Mesendoderm (in vitro differentiated cells): ENCODE measurements at regions not wholly inside any gene's neighbourhood (a gene's known extent, or its start where the extent isn't known, plus 50 kb on each side); places are given as distances from the start of the nearest gene placed in this dataset.

Source experiments
- DNase-seq: peaks from one replicate; pipeline ENCODE4 v3.0.0; 2013
- H2AK5ac ChIP-seq: 2 replicates; pipeline ENCODE4 v1.6.1; 2013; ENCODE audit warnings: low read length, inconsistent platforms
- H2BK120ac ChIP-seq: 2 replicates; pipeline ENCODE4 v1.6.1; 2013; ENCODE audit warnings: low read depth, mild to moderate bottlenecking, low read length, moderate library complexity, mixed read lengths
- H2BK15ac ChIP-seq: replicated peaks from 2 replicates; pipeline ENCODE4 v1.6.1; 2013; ENCODE audit warnings: low read depth, mild to moderate bottlenecking, moderate library complexity
- H2BK5ac ChIP-seq: 2 replicates; pipeline ENCODE4 v1.6.1; 2013; ENCODE audit warnings: low read length, inconsistent platforms
- H3K18ac ChIP-seq: 2 replicates; pipeline ENCODE4 v1.6.1; 2013; ENCODE audit warnings: mild to moderate bottlenecking, low read length, mixed read lengths
- H3K23ac ChIP-seq: one replicate; pipeline ENCODE4 v1.6.1; 2013; ENCODE audit warnings: low read length
- H3K27ac ChIP-seq: 2 replicates; pipeline ENCODE4 v1.5.1; 2013; ENCODE audit warnings: low read depth, mild to moderate bottlenecking, inconsistent platforms, low read length, moderate library complexity
- H3K27me3 ChIP-seq: 2 replicates; pipeline ENCODE4 v1.6.1; 2013; ENCODE audit warnings: low read length, control low read depth, mild to moderate bottlenecking, inconsistent platforms; ENCODE audit not compliant: insufficient read depth, poor library complexity
- H3K36me3 ChIP-seq: 2 replicates; pipeline ENCODE4 v1.6.1; 2013; ENCODE audit warnings: low read length, inconsistent platforms; ENCODE audit not compliant: control insufficient read depth, insufficient read depth
- H3K4ac ChIP-seq: one replicate; pipeline ENCODE4 v1.6.1; 2013; ENCODE audit warnings: low read depth, mild to moderate bottlenecking, low read length, moderate library complexity
- H3K4me1 ChIP-seq: 2 replicates; pipeline ENCODE4 v1.6.1; 2013; ENCODE audit warnings: low read depth, low read length, inconsistent platforms; ENCODE audit not compliant: control insufficient read depth
- H3K4me2 ChIP-seq: 2 replicates; pipeline ENCODE4 v1.6.1; 2013; ENCODE audit warnings: low read length
- H3K4me3 ChIP-seq: 2 replicates; pipeline ENCODE4 v1.5.1; 2013; ENCODE audit warnings: mild to moderate bottlenecking, low read length
- H3K56ac ChIP-seq: one replicate; pipeline ENCODE4 v1.6.1; 2013; ENCODE audit warnings: low read length
- H3K79me1 ChIP-seq: 2 replicates; pipeline ENCODE4 v1.6.1; 2013; ENCODE audit warnings: low read length, inconsistent platforms
- H3K79me2 ChIP-seq: 2 replicates; pipeline ENCODE4 v1.6.1; 2013; ENCODE audit warnings: mild to moderate bottlenecking, low read length; ENCODE audit not compliant: control insufficient read depth, insufficient read depth
- H3K9ac ChIP-seq: 2 replicates; pipeline ENCODE4 v1.6.1; 2013; ENCODE audit warnings: low read length, inconsistent platforms
- H4K5ac ChIP-seq: one replicate; pipeline ENCODE4 v1.6.1; 2013; ENCODE audit warnings: low read length
- H4K8ac ChIP-seq: one replicate; pipeline ENCODE4 v1.6.1; 2013; ENCODE audit warnings: low read depth, mild to moderate bottlenecking, control low read depth, low read length, moderate library complexity
- WGBS: extraction: QIAGEN DNeasy Blood & Tissue Kit; methylation state at CpG from one replicate; pipeline ENCODE4 v1.1.7; 2013; ENCODE audit warnings: low lambda C conversion rate, missing lambda C conversion rate; ENCODE audit not compliant: insufficient coverage; ENCODE audit errors: extremely low coverage; 5-methylcytosine and 5-hydroxymethylcytosine counted together

DNA sequence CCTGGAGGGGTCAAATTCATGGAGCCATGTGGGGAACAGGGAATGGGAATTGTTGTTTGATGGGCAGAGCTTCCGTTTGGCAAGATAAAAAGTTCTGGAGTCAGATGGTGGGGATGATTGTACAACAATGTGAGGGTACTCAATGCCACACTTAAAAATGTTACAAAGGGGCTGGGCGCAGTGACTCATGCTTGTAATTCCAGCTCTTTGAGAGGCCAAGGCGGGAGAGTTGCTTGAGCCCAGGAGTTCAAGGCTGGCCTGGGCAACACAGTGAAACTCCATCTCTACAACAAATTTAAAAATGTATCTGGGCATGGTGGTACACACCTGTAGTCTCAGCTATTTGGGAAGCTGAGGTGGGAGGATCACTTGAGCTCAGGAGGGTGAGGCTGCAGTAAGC lies 66.0 kb upstream of the DIO3 start:
- H3K4ac ChIP-seq: no peak overlapping the region
- no peaks in the 10 kb centered on the region for H3K36me3 ChIP-seq
- no peaks in the 10 kb centered on the region for H3K27me3 ChIP-seq
- H2BK120ac ChIP-seq: no peak overlapping the region
- peaks cover 4% of the 10 kb centered on the region for H3K4me1 ChIP-seq
- H3K23ac ChIP-seq: no peak overlapping the region
- H3K79me2 ChIP-seq: no peaks in the 10 kb centered on the region
- H4K8ac ChIP-seq: no peak overlapping the region
- no peak overlapping the region for H3K4me3 ChIP-seq
- H3K79me1 ChIP-seq: no peaks in the 10 kb centered on the region
- H3K9ac ChIP-seq: no peak overlapping the region
- H4K5ac ChIP-seq: no peak overlapping the region
- no CpG with 5 or more reads among the region's 3 CpGs for WGBS
- H3K4me2 ChIP-seq: no peak overlapping the region
- no peak overlapping the region for H2BK5ac ChIP-seq
- H2AK5ac ChIP-seq: no peak overlapping the region
- H3K27ac ChIP-seq: no peak overlapping the region
- no peak for DNase-seq
- H3K56ac ChIP-seq: no peak overlapping the region
- H2BK15ac ChIP-seq: no peak overlapping the region
- H3K18ac ChIP-seq: no peak overlapping the region

DNA sequence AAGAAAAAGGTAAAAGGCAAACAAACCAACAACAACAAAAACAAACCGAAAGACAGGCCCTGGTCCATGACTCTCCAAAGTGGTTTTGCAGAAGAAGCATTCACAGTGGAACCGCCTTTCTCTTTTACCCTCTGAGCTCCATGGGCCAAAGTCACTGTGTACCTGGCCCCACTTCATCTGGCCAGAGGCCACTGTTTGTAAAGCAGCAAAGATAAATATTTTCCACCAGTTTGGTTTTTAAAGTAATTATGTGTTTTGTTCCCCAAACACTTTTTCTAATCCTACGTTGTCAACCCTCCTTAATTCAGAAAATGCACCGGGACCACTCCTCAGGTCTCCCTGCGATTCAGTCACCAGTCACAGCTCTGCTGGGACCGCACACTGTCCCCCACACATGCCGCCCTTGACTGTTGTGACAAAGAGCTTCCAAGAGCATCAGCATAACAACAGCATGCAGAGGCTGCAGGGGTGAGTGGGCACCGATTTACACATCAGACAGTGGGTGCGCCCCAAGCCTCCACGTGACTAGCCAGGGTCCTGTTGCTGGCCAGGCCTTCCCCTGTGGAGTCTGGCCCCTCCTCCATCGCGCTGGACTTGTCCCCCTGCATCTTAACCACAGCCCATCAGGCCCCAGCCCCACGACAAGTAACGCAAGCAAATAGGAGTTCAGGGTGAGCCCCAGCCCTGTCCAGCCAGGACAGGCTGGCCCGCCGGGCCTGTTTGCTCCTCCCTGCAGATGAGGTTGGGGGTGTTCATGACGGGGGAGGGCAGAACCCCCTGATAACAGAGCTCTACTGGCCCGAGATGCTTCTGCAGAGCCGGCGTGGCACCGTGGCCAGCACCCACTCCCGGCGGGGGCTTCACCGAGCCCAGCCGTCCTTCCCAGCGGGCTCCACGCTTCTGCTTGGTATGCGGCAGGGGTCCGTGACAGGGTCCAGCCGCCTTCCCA lies 65.2 kb upstream of the DIO3 start:
- H3K79me2 ChIP-seq: no peaks in the 10 kb centered on the region
- WGBS: no CpG with 5 or more reads among the region's 30 CpGs
- H2AK5ac ChIP-seq: no peak overlapping the region
- peak overlapping the region; percentile 31 for H3K9ac ChIP-seq
- peak overlapping the region; percentile 20 for H3K4me2 ChIP-seq
- H3K18ac ChIP-seq: no peak overlapping the region
- no peaks in the 10 kb centered on the region for H3K27me3 ChIP-seq
- H3K36me3 ChIP-seq: no peaks in the 10 kb centered on the region
- H2BK5ac ChIP-seq: no peak overlapping the region
- no peak overlapping the region for H4K8ac ChIP-seq
- H3K4me3 ChIP-seq: no peak overlapping the region
- H4K5ac ChIP-seq: no peak overlapping the region
- H3K23ac ChIP-seq: no peak overlapping the region
- H3K27ac ChIP-seq: no peak overlapping the region
- peak overlapping the region; percentile 71 for H3K56ac ChIP-seq
- no peaks in the 10 kb centered on the region for H3K79me1 ChIP-seq
- peak; percentile 59 for DNase-seq
- H2BK15ac ChIP-seq: no peak overlapping the region
- H2BK120ac ChIP-seq: no peak overlapping the region
- no peak overlapping the region for H3K4ac ChIP-seq
- peaks cover 4% of the 10 kb centered on the region for H3K4me1 ChIP-seq

DNA sequence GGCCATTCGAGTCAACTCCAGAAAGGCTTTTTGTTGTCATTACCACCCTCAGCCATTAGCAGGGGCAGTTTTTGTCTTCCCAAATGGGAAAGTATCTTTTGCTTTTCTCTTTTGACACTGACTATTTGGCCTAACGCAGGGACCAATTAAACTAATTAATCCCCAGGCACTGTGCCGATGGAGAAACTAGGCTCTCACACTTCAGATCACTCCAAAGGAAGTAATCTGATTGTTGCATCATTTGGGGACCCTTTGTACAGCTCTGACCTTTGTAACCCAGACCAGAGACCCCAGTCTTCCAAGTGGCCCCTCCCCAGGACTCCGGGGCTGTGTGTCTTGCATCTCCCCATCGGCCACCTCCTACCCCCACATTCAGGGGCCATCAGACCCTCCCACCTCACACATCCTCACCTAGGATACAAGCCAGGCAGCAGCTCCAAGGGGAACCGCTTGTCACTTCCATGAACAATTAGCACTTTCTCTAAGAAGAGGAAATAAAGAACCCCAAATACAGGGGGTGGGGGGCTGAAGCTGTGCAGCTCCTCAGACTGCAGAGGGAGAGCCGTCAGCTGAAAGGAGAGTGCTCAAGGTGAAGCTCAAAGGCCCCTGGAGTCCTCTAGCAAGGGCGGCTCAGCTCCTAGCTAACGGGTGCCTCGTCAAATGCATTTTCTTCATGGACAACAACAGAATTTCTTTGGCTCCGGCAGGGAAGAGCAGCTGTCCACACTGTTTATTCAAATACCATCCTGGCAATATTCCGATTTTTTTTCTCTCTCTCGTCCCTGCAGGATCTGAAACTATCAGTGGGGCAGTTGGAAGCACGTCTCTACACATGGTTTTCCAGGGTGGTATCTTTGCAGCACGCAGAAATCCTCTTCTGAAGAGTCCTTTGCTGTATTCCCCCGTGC lies 64.3 kb upstream of the DIO3 start:
- Histone ChIP-seq H3K79me2 (no peaks in the 10 kb centered on the region), H2BK15ac (no peak overlapping the region), H3K79me1 (no peaks in the 10 kb centered on the region), H3K23ac (no peak overlapping the region), H2BK5ac (no peak overlapping the region), H2BK120ac (no peak overlapping the region), H3K36me3 (no peaks in the 10 kb centered on the region), H3K27me3 (no peaks in the 10 kb centered on the region), H4K5ac (no peak overlapping the region), H3K56ac (peak overlapping the region; percentile 71), H3K4me3 (no peak overlapping the region), H3K27ac (no peak overlapping the region), H3K4ac (no peak overlapping the region), H4K8ac (no peak overlapping the region), H3K9ac (peak overlapping the region; percentile 11), H3K4me1 (peaks cover 4% of the 10 kb centered on the region), H2AK5ac (no peak overlapping the region), H3K4me2 (peak overlapping the region; percentile 20), H3K18ac (no peak overlapping the region)
- peak; percentile 48 for DNase-seq
- no CpG with 5 or more reads among the region's 16 CpGs for WGBS

DNA sequence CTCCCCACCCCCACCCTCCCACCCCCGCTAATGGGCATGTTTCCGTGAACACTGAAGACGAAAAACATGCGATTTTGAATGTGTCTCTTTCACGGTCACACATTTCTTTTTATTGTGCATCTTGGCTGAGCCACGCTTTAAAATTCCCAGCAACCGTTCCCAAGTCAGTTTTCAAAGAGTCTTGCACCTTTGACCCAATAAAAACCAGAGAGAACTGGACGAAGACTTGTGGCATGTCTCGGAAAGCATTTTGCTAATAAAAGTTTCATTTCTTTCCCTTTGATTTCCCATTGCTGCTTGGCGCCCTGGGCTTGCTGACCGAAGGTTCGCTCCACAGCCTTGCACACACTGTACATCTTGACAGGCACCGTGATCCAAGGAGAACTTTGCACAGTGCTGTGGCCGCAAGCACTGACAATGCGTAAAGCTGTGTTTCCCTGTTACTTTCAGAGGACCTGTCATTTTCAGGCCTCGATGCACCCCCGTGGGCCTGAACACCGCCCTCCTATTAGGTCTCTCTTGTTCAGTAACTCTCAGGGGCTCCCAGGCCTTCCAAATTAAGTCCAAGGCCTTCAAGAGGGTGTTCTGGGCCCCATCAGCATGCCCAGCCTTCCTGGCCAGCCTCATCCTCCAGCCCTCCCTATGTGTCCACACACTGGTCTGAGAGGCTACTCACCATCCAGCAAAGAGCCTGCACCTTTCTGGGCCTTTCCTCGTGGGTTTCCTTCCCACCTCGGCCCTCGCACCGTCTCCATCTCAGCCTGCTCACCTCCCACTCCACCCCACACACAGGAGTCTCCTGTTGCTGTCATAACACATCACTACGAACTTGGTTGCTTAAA lies 63.4 kb upstream of the DIO3 start:
- Histone ChIP-seq H3K79me1 (no peaks in the 10 kb centered on the region), H3K4me3 (no peak overlapping the region), H3K79me2 (no peaks in the 10 kb centered on the region), H4K5ac (no peak overlapping the region), H2BK15ac (no peak overlapping the region), H3K27ac (no peak overlapping the region), H3K4me1 (peaks cover 4% of the 10 kb centered on the region), H3K56ac (no peak overlapping the region), H3K27me3 (no peaks in the 10 kb centered on the region), H3K4ac (no peak overlapping the region), H2AK5ac (no peak overlapping the region), H3K4me2 (no peak overlapping the region), H4K8ac (no peak overlapping the region), H3K36me3 (no peaks in the 10 kb centered on the region), H2BK120ac (no peak overlapping the region), H3K18ac (no peak overlapping the region), H3K9ac (no peak overlapping the region), H3K23ac (peak overlapping the region; percentile 17), H2BK5ac (no peak overlapping the region)
- no CpG with 5 or more reads among the region's 23 CpGs for WGBS
- no peak for DNase-seq

DNA sequence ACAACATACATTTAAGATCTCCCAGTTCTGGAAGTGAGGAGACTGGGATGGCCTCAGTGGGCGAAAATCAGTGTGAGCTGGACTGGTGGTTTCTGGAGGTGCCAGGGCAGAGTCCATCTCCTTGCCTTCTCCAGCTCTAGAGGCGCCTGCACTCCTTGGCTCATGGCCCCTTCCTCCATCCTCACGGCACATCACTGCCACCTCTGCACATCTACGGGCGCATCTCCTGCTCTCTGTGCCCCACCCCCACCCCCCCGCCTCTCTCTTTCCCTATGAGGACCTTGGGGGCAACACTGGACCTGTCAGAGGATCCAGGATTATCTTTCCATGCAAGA lies 62.8 kb upstream of the DIO3 start:
- H3K4ac ChIP-seq: no peak overlapping the region
- H4K5ac ChIP-seq: no peak overlapping the region
- H3K18ac ChIP-seq: no peak overlapping the region
- no peak overlapping the region for H3K23ac ChIP-seq
- no peaks in the 10 kb centered on the region for H3K36me3 ChIP-seq
- no peaks in the 10 kb centered on the region for H3K79me1 ChIP-seq
- no peak overlapping the region for H4K8ac ChIP-seq
- H3K4me2 ChIP-seq: no peak overlapping the region
- no peak overlapping the region for H2BK5ac ChIP-seq
- H3K79me2 ChIP-seq: no peaks in the 10 kb centered on the region
- H3K27me3 ChIP-seq: no peaks in the 10 kb centered on the region
- H3K27ac ChIP-seq: no peak overlapping the region
- H2BK15ac ChIP-seq: no peak overlapping the region
- H3K4me3 ChIP-seq: no peak overlapping the region
- no peak overlapping the region for H3K9ac ChIP-seq
- no peak for DNase-seq
- H3K4me1 ChIP-seq: peaks cover 4% of the 10 kb centered on the region
- WGBS: no CpG with 5 or more reads among the region's 6 CpGs
- no peak overlapping the region for H3K56ac ChIP-seq
- no peak overlapping the region for H2BK120ac ChIP-seq
- no peak overlapping the region for H2AK5ac ChIP-seq
